Endothelial cell of umbilical vein (primary cell): ENCODE measurements at regions not wholly inside any gene's neighbourhood (a gene's known extent, or its start where the extent isn't known, plus 50 kb on each side); places are given as distances from the start of the nearest gene placed in this dataset.

Experiments used
- BruUV-seq: library from RNA; stranded (reverse); fragments of 400-500 nt; replicated peaks from 2 replicates; lab custom pipeline; 2021; lab: Mats Ljungman, UMichigan
- CTCF ChIA-PET: fragments of 300-600, 350-600 bp; sonication (Branson Sonifier 250); formaldehyde crosslinking; loops from one replicate; lab custom pipeline; 2021; ENCODE audit warnings: antibody characterized with exemption, inconsistent platforms; lab: Charles Lee
- POLR2A ChIA-PET: fragments of 300-600, 350-600 bp; sonication (Branson Sonifier 250); formaldehyde crosslinking; loops from one replicate; lab custom pipeline; 2021; ENCODE audit warnings: antibody characterized with exemption, inconsistent platforms; lab: Charles Lee
- DNase-seq: peaks from one replicate; pipeline ENCODE4 v3.0.0-alpha.2; 2011; ENCODE audit warnings: low read depth, low spot score
- FAIRE-seq: peaks from 2 replicates; lab custom pipeline; 2011; peaks lifted over from hg19 to GRCh38; lab: Jason Lieb, UNC
- H2AFZ ChIP-seq: 2 replicates; pipeline ENCODE4 v1.6.0; 2012; ENCODE audit warnings: low read depth, low read length, control low read depth, inconsistent platforms
- H3K27ac ChIP-seq: 2 replicates; pipeline ENCODE4 v1.5.1; 2011; ENCODE audit warnings: low read depth, mild to moderate bottlenecking, control low read depth, low read length, moderate library complexity; ENCODE audit not compliant: insufficient read depth
- H3K27me3 ChIP-seq, 2 experiments: 2 replicates each; pipeline versions ENCODE4 v1.6.0 to v1.6.1; 2011; ENCODE audit warnings: low read length in 2 of 2, mixed read lengths in 1 of 2; ENCODE audit not compliant: control insufficient read depth in 2 of 2, insufficient read depth in 2 of 2
- H3K36me3 ChIP-seq, 2 experiments: 2 replicates in 1 of 2; 3 replicates in 1 of 2; pipeline ENCODE4 v1.5.1; 2011; ENCODE audit warnings: low read length in 2 of 2, mild to moderate bottlenecking in 1 of 2, moderate library complexity in 1 of 2; ENCODE audit not compliant: control insufficient read depth in 2 of 2, insufficient read depth in 2 of 2; ENCODE audit errors: extremely low read depth in 1 of 2
- H3K4me1 ChIP-seq: 3 replicates; pipeline ENCODE4 v1.5.1; 2011; ENCODE audit warnings: mild to moderate bottlenecking, low read length; ENCODE audit not compliant: control insufficient read depth, insufficient read depth; ENCODE audit errors: extremely low read depth
- H3K4me2 ChIP-seq: 2 replicates; pipeline ENCODE4 v1.6.1; 2011; ENCODE audit warnings: low read length, control low read depth, mixed read lengths; ENCODE audit not compliant: insufficient read depth
- H3K4me3 ChIP-seq, 3 experiments: fragments of 200-600 bp in 1 of 3; sonication (generic), shearing (Covaris generic) in 1 of 3; replicated peaks in 1 of 3; 2 replicates each; pipeline ENCODE4 v1.5.1; 2011 to 2016; ENCODE audit warnings: control low read depth in 3 of 3, low read length in 3 of 3, mild to moderate bottlenecking in 2 of 3, inconsistent platforms in 1 of 3, low read depth in 1 of 3, moderate library complexity in 1 of 3; ENCODE audit not compliant: insufficient read depth in 1 of 3
- H3K79me2 ChIP-seq: 2 replicates; pipeline ENCODE4 v1.6.0; 2012; ENCODE audit warnings: low read length, inconsistent platforms; ENCODE audit not compliant: control insufficient read depth, insufficient read depth
- H3K9ac ChIP-seq: replicated peaks from 2 replicates; pipeline ENCODE3; 2011; ENCODE audit warnings: low read length, control low read depth; ENCODE audit not compliant: insufficient read depth; ENCODE audit errors: extremely low read depth
- H3K9me1 ChIP-seq: replicated peaks from 3 replicates; pipeline ENCODE4 v1.6.0; 2011; ENCODE audit warnings: mild to moderate bottlenecking, low read length; ENCODE audit not compliant: control insufficient read depth, insufficient read depth; ENCODE audit errors: extremely low read depth
- H3K9me3 ChIP-seq: replicated peaks from 2 replicates; pipeline ENCODE4 v1.5.1; 2012; ENCODE audit warnings: low read length, inconsistent platforms; ENCODE audit not compliant: control insufficient read depth, insufficient read depth
- H4K20me1 ChIP-seq: replicated peaks from 2 replicates; pipeline ENCODE3; 2011; ENCODE audit warnings: mild to moderate bottlenecking, low read length; ENCODE audit not compliant: control insufficient read depth, insufficient read depth; ENCODE audit errors: extremely low read depth
- CTCF ChIP-seq, 2 donors: IDR thresholded peaks; 1 replicate in 1 of 2; 2 replicates in 1 of 2; pipeline ENCODE4 v1.5.1; 2011; ENCODE audit warnings: low read length in 2 of 2, mild to moderate bottlenecking in 2 of 2, moderate library complexity in 2 of 2, control low read depth in 1 of 2, inconsistent platforms in 1 of 2, low read depth in 1 of 2; ENCODE audit not compliant: insufficient read depth in 1 of 2; ENCODE audit errors: extremely low read depth in 1 of 2
- EZH2 ChIP-seq: IDR thresholded peaks from 2 replicates; pipeline ENCODE4 v1.6.1; 2012; ENCODE audit warnings: borderline replicate concordance, low read depth, mild to moderate bottlenecking, moderate library complexity, low read length, inconsistent platforms; ENCODE audit not compliant: severe bottlenecking
- FOS ChIP-seq: IDR thresholded peaks from 2 replicates; pipeline ENCODE4 v1.6.1; 2011; ENCODE audit warnings: mild to moderate bottlenecking, low read length, moderate library complexity, borderline replicate concordance; ENCODE audit not compliant: insufficient read depth
- GATA2 ChIP-seq: IDR thresholded peaks from 2 replicates; pipeline ENCODE4 v1.7.0; 2011; ENCODE audit warnings: low read depth, mild to moderate bottlenecking, moderate library complexity, mixed read lengths, low read length; ENCODE audit not compliant: insufficient read length, insufficient read depth
- JUN ChIP-seq: IDR thresholded peaks from 2 replicates; pipeline ENCODE4 v1.6.1; 2011; ENCODE audit warnings: borderline replicate concordance, low read depth; ENCODE audit not compliant: insufficient read length, insufficient read depth
- MAX ChIP-seq: IDR thresholded peaks from 2 replicates; pipeline ENCODE4 v1.6.1; 2011; ENCODE audit not compliant: insufficient read depth, insufficient read length
- MYC ChIP-seq: IDR thresholded peaks from one replicate; pipeline ENCODE4 v1.6.1; 2011; ENCODE audit warnings: mild to moderate bottlenecking, low read depth, low read length
- POLR2AphosphoS5 ChIP-seq: IDR thresholded peaks from 2 replicates; pipeline ENCODE4 v1.6.1; 2012; ENCODE audit warnings: low read depth, mild to moderate bottlenecking, control low read depth, low read length, moderate library complexity; ENCODE audit not compliant: insufficient read depth
- dilution Hi-C: fragments of 300-500 bp; cut with MboI; formaldehyde crosslinking; loops from one replicate; pipeline ENCODE4 v1.15.0; 2019; ENCODE audit warnings: low sequenced_read_pairs; ENCODE audit not compliant: extremely low pct_ligation_motif_present
- intact Hi-C: fragments of 100-400 bp; cut with micrococcal nuclease; formaldehyde crosslinking; loops from one replicate; pipeline ENCODE4 v1.10.0; 2022

- Histone ChIP-seq H3K4me3 (no peak overlapping the region), H3K36me3 (no peaks in the 10 kb centered on the region), H3K27ac (no peak overlapping the region), H4K20me1 (no peaks in the 10 kb centered on the region), H3K4me2 (no peak overlapping the region), H3K27me3 (peaks cover 0 to 2% of the 10 kb centered on the region in 2 experiments), H3K9me3 (no peaks in the 10 kb centered on the region), H3K4me1 (no peaks in the 10 kb centered on the region), H3K9ac (no peak overlapping the region), H3K79me2 (no peaks in the 10 kb centered on the region), H2AFZ (no peak overlapping the region), H3K9me1 (no peaks in the 10 kb centered on the region)
- TF ChIP-seq MYC = no peak
- TF ChIP-seq CTCF (IDR thresholded peaks at IDR 0.05; ENCODE audit: extremely low read depth in 1 of 2, insufficient read depth in 1 of 2, low read depth in 1 of 2, low read length in 2 of 2) = no peak
- TF ChIP-seq MAX = no peak
- TF ChIP-seq POLR2AphosphoS5 = no peak
- no peak for TF ChIP-seq JUN
- TF ChIP-seq EZH2 = no peak
- TF ChIP-seq FOS = no peak
- TF ChIP-seq GATA2 = no peak
- dilution Hi-C loops (no loop called here), intact Hi-C loops (no loop called here)
- FAIRE-seq (no peak), DNase-seq (no peak)
- CTCF ChIA-PET = interaction anchor here (0.9 kb wide), 1 partner anchor 44 kb away, joined by 3 read pairs; no protein-coding TSS in a partner anchor
- POLR2A ChIA-PET = no interaction called here
- no TSS peak for BruUV-seq
These were observed 89.8 kb upstream of the PCBD1 start for GRCh38 chr10:70978181-70978580.
